ENCODE measurements at regions not wholly inside any gene's neighbourhood (a gene's known extent, or its start where the extent isn't known, plus 50 kb on each side); places are given as distances from the start of the nearest gene placed in this dataset.

DNA sequence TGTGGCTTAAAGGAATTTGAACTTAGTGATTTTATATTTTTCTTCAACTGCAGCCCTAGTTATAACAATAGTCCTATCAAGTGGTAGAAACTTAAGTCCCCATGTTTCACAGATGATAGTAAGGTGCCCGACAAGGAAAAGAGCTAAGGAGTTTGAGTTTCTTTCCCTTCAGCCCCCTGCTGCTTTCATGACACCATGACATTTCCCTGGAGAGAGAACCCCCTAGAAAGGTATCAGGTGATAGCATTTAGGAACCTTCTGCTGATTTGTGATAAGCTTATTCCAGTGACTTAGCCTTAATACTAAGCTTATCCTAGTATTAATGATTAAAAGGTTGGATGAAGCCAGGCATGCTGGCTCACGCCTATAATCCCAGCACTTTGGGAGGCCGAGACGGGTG is 623.8 kb upstream of the TYRP1 start:
- TF ChIP-seq POLR2A (IDR thresholded peaks at IDR 0.05; ENCODE audit: low read depth, low read length) (no peak), POLR2AphosphoS5 (IDR thresholded peaks at IDR 0.05; ENCODE audit: insufficient read depth, low read depth, low read length) (no peak), GATA2 (IDR thresholded peaks at IDR 0.05; ENCODE audit: insufficient read depth, insufficient read length, low read depth, low read length) (no peak), EZH2 (IDR thresholded peaks at IDR 0.05; ENCODE audit: borderline replicate concordance, low read depth, low read length, severe bottlenecking) (no peak), JUN (IDR thresholded peaks at IDR 0.05; ENCODE audit: borderline replicate concordance, insufficient read depth, insufficient read length, low read depth) (no peak)
- TF ChIP-seq, protein P1, sequence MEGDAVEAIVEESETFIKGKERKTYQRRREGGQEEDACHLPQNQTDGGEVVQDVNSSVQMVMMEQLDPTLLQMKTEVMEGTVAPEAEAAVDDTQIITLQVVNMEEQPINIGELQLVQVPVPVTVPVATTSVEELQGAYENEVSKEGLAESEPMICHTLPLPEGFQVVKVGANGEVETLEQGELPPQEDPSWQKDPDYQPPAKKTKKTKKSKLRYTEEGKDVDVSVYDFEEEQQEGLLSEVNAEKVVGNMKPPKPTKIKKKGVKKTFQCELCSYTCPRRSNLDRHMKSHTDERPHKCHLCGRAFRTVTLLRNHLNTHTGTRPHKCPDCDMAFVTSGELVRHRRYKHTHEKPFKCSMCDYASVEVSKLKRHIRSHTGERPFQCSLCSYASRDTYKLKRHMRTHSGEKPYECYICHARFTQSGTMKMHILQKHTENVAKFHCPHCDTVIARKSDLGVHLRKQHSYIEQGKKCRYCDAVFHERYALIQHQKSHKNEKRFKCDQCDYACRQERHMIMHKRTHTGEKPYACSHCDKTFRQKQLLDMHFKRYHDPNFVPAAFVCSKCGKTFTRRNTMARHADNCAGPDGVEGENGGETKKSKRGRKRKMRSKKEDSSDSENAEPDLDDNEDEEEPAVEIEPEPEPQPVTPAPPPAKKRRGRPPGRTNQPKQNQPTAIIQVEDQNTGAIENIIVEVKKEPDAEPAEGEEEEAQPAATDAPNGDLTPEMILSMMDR (IDR thresholded peaks at IDR 0.05; ENCODE audit: extremely low read depth in 1 of 2, insufficient read depth in 1 of 2, low read depth in 1 of 2, low read length in 2 of 2), result no peak
- TF ChIP-seq, protein P2, sequence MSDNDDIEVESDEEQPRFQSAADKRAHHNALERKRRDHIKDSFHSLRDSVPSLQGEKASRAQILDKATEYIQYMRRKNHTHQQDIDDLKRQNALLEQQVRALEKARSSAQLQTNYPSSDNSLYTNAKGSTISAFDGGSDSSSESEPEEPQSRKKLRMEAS (IDR thresholded peaks at IDR 0.05; ENCODE audit: insufficient read depth, insufficient read length), result no peak
